Trophoblast cell (in vitro differentiated cells and primary cell): ENCODE measurements at regions not wholly inside any gene's neighbourhood (a gene's known extent, or its start where the extent isn't known, plus 50 kb on each side); places are given as distances from the start of the nearest gene placed in this dataset.

Experiments used
- DNase-seq, 2 donors: peaks; one replicate each; pipeline ENCODE4 v3.0.0-alpha.2; 2016
- H2AFZ ChIP-seq: 2 replicates; pipeline ENCODE4 v1.6.1; 2013; ENCODE audit warnings: low read length, moderate library complexity, mild to moderate bottlenecking; ENCODE audit not compliant: insufficient read depth, poor library complexity
- H2AK5ac ChIP-seq: 2 replicates; pipeline ENCODE4 v1.6.1; 2013; ENCODE audit warnings: mild to moderate bottlenecking, low read length
- H2BK120ac ChIP-seq: 2 replicates; pipeline ENCODE4 v1.6.1; 2013; ENCODE audit warnings: low read length, mild to moderate bottlenecking, moderate library complexity; ENCODE audit not compliant: insufficient read depth, poor library complexity
- H2BK12ac ChIP-seq: 2 replicates; pipeline ENCODE4 v1.6.1; 2013; ENCODE audit warnings: mild to moderate bottlenecking, low read length, moderate library complexity
- H2BK5ac ChIP-seq: 2 replicates; pipeline ENCODE4 v1.6.1; 2013; ENCODE audit warnings: low read length, low read depth, moderate library complexity, mild to moderate bottlenecking; ENCODE audit not compliant: poor library complexity
- H3K14ac ChIP-seq: 2 replicates; pipeline ENCODE4 v1.6.1; 2013; ENCODE audit warnings: mild to moderate bottlenecking, low read length
- H3K18ac ChIP-seq: 2 replicates; pipeline ENCODE4 v1.6.1; 2013; ENCODE audit warnings: mild to moderate bottlenecking, low read length
- H3K23ac ChIP-seq: 2 replicates; pipeline ENCODE4 v1.6.1; 2013; ENCODE audit warnings: low read length
- H3K27ac ChIP-seq: 2 replicates; pipeline ENCODE4 v1.5.1; 2013; ENCODE audit warnings: low read depth, mild to moderate bottlenecking, inconsistent platforms, low read length, moderate library complexity
- H3K27me3 ChIP-seq: 2 replicates; pipeline ENCODE4 v1.6.1; 2013; ENCODE audit warnings: inconsistent platforms, mild to moderate bottlenecking, low read length, moderate library complexity; ENCODE audit not compliant: insufficient read depth
- H3K36me3 ChIP-seq, 2 experiments: 1 replicate in 1 of 2; 2 replicates in 1 of 2; pipeline ENCODE4 v1.6.1; 2013; ENCODE audit warnings: low read length in 2 of 2, mild to moderate bottlenecking in 2 of 2, moderate library complexity in 1 of 2; ENCODE audit not compliant: insufficient read depth in 2 of 2, control insufficient read depth in 1 of 2
- H3K4ac ChIP-seq: 2 replicates; pipeline ENCODE4 v1.6.1; 2013; ENCODE audit warnings: low read depth, mild to moderate bottlenecking, low read length, moderate library complexity
- H3K4me1 ChIP-seq, 2 experiments: 1 replicate in 1 of 2; 2 replicates in 1 of 2; pipeline ENCODE4 v1.6.1; 2013; ENCODE audit warnings: low read length in 2 of 2, mild to moderate bottlenecking in 2 of 2, moderate library complexity in 1 of 2; ENCODE audit not compliant: insufficient read depth in 2 of 2, control insufficient read depth in 1 of 2
- H3K4me2 ChIP-seq: 2 replicates; pipeline ENCODE4 v1.6.1; 2013; ENCODE audit warnings: inconsistent platforms, mild to moderate bottlenecking, low read length, moderate library complexity
- H3K4me3 ChIP-seq: 2 replicates; pipeline ENCODE4 v1.5.1; 2013; ENCODE audit warnings: mild to moderate bottlenecking, low read depth, low read length, inconsistent platforms
- H3K79me1 ChIP-seq: one replicate; pipeline ENCODE4 v1.6.1; 2013; ENCODE audit warnings: low read length
- H3K79me2 ChIP-seq: 2 replicates; pipeline ENCODE4 v1.6.1; 2013; ENCODE audit warnings: low read length, mild to moderate bottlenecking; ENCODE audit not compliant: control insufficient read depth, insufficient read depth, poor library complexity
- H3K9ac ChIP-seq: 2 replicates; pipeline ENCODE4 v1.6.1; 2013; ENCODE audit warnings: mild to moderate bottlenecking, low read length
- H3K9me3 ChIP-seq: 2 replicates; pipeline ENCODE4 v1.6.1; 2013; ENCODE audit warnings: low read depth, mild to moderate bottlenecking, control low read depth, inconsistent platforms, low read length; ENCODE audit not compliant: insufficient read depth
- H4K12ac ChIP-seq: 2 replicates; pipeline ENCODE4 v1.6.1; 2013; ENCODE audit warnings: low read depth, mild to moderate bottlenecking, low read length, moderate library complexity
- H4K8ac ChIP-seq: 2 replicates; pipeline ENCODE4 v1.6.1; 2013; ENCODE audit warnings: low read depth, mild to moderate bottlenecking, low read length, moderate library complexity
- H4K91ac ChIP-seq: one replicate; pipeline ENCODE4 v1.6.1; 2013; ENCODE audit warnings: low read depth, mild to moderate bottlenecking, low read length, moderate library complexity
- WGBS: extraction: QIAGEN DNeasy Blood & Tissue Kit; methylation state at CpG from one replicate; pipeline ENCODE4 v1.1.7; 2013; ENCODE audit warnings: missing lambda C conversion rate; ENCODE audit not compliant: insufficient read length, insufficient coverage; ENCODE audit errors: extremely low coverage; 5-methylcytosine and 5-hydroxymethylcytosine counted together

GRCh38 chrX:33989936-33990335, 142.2 kb downstream of the FAM47A start:
- Histone ChIP-seq H3K4ac (no peak overlapping the region), H2BK12ac (no peak overlapping the region), H2AK5ac (no peak overlapping the region), H3K14ac (no peak overlapping the region), H3K9ac (no peak overlapping the region), H2BK120ac (no peak overlapping the region), H3K9me3 (no peaks in the 10 kb centered on the region), H3K4me1 (no peaks in the 10 kb centered on the region), H3K4me2 (no peak overlapping the region), H3K36me3 (no peaks in the 10 kb centered on the region), H3K79me1 (no peaks in the 10 kb centered on the region), H3K79me2 (no peaks in the 10 kb centered on the region), H4K91ac (no peak overlapping the region), H3K4me3 (no peak overlapping the region), H4K12ac (no peak overlapping the region), H2AFZ (no peak overlapping the region), H3K23ac (no peak overlapping the region), H3K27me3 (no peaks in the 10 kb centered on the region), H2BK5ac (no peak overlapping the region), H3K27ac (no peak overlapping the region), H4K8ac (no peak overlapping the region), H3K18ac (no peak overlapping the region)
- no CpG with 5 or more reads among the region's 4 CpGs for WGBS
- DNase-seq: no peak

DNA sequence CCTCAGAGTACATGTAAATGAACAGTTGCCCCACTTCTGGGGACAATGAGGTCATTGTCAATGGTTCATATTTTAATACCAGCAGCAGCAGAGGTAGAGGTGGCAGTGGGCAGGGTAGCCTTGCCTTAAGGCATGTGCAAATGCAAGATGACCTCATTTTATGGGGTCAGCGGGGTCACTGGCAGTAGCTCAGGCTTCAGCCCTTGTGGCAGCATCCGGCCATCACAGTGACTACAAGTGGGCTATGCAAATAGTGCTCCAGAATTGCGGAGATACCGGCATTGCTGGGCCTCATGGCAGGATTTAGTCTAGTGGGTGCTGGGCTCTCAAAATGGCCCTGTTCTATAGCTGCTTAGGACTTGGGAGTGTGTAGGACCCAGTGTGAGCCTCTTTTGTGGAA, 144.7 kb downstream of the FAM47A start:
- Histone ChIP-seq H3K27ac (no peak overlapping the region), H3K79me2 (no peaks in the 10 kb centered on the region), H4K91ac (no peak overlapping the region), H3K9me3 (no peaks in the 10 kb centered on the region), H3K14ac (no peak overlapping the region), H2BK120ac (no peak overlapping the region), H2AFZ (no peak overlapping the region), H3K4me2 (no peak overlapping the region), H3K9ac (no peak overlapping the region), H3K4ac (no peak overlapping the region), H3K18ac (no peak overlapping the region), H2AK5ac (no peak overlapping the region), H3K23ac (no peak overlapping the region), H2BK5ac (no peak overlapping the region), H4K8ac (no peak overlapping the region), H3K4me3 (no peak overlapping the region), H4K12ac (no peak overlapping the region), H3K36me3 (no peaks in the 10 kb centered on the region), H3K79me1 (no peaks in the 10 kb centered on the region), H2BK12ac (no peak overlapping the region), H3K27me3 (no peaks in the 10 kb centered on the region), H3K4me1 (no peaks in the 10 kb centered on the region)
- no peak for DNase-seq
- WGBS: no CpG with 5 or more reads among the region's 4 CpGs

GRCh38 chrX:33974676-33975075, 157.4 kb downstream of the FAM47A start:
- Histone ChIP-seq H3K27me3 (no peaks in the 10 kb centered on the region), H2BK120ac (no peak overlapping the region), H3K4me2 (no peak overlapping the region), H4K91ac (no peak overlapping the region), H4K8ac (no peak overlapping the region), H2BK5ac (no peak overlapping the region), H3K4me3 (no peak overlapping the region), H3K9me3 (peaks cover 3% of the 10 kb centered on the region), H3K79me1 (no peaks in the 10 kb centered on the region), H3K79me2 (no peaks in the 10 kb centered on the region), H2AK5ac (no peak overlapping the region), H3K14ac (no peak overlapping the region), H3K9ac (no peak overlapping the region), H3K36me3 (no peaks in the 10 kb centered on the region), H3K4me1 (no peaks in the 10 kb centered on the region), H3K18ac (no peak overlapping the region), H2AFZ (no peak overlapping the region), H3K4ac (no peak overlapping the region), H3K23ac (no peak overlapping the region), H3K27ac (no peak overlapping the region), H4K12ac (no peak overlapping the region), H2BK12ac (no peak overlapping the region)
- no CpG with 5 or more reads among the region's 6 CpGs for WGBS
- no peak for DNase-seq

GRCh38 chrX:33970028-33970967, 161.8 kb downstream of the FAM47A start:
- H3K23ac ChIP-seq: no peak overlapping the region
- no peaks in the 10 kb centered on the region for H3K79me2 ChIP-seq
- no peaks in the 10 kb centered on the region for H3K36me3 ChIP-seq
- H3K79me1 ChIP-seq: no peaks in the 10 kb centered on the region
- no peak overlapping the region for H2BK12ac ChIP-seq
- no peak overlapping the region for H2AK5ac ChIP-seq
- no peak for DNase-seq
- no CpG with 5 or more reads among the region's 3 CpGs for WGBS
- H4K12ac ChIP-seq: peak overlapping the region; percentile 5
- H3K4me3 ChIP-seq: no peak overlapping the region
- no peak overlapping the region for H4K8ac ChIP-seq
- H3K27me3 ChIP-seq: no peaks in the 10 kb centered on the region
- H2BK120ac ChIP-seq: no peak overlapping the region
- H3K18ac ChIP-seq: no peak overlapping the region
- H3K9me3 ChIP-seq: peaks cover 3% of the 10 kb centered on the region
- H3K14ac ChIP-seq: no peak overlapping the region
- H3K4ac ChIP-seq: no peak overlapping the region
- no peak overlapping the region for H3K9ac ChIP-seq
- H2AFZ ChIP-seq: no peak overlapping the region
- H3K27ac ChIP-seq: no peak overlapping the region
- no peak overlapping the region for H4K91ac ChIP-seq
- H3K4me2 ChIP-seq: no peak overlapping the region
- H2BK5ac ChIP-seq: no peak overlapping the region
- no peaks in the 10 kb centered on the region for H3K4me1 ChIP-seq
